Suprapubic skin (tissue), 4 donors: ENCODE measurements at regions not wholly inside any gene's neighbourhood (a gene's known extent, or its start where the extent isn't known, plus 50 kb on each side); places are given as distances from the start of the nearest gene placed in this dataset.

Experiments used
- DNase-seq, 2 donors: peaks; one replicate each; pipeline ENCODE4 v3.0.0-alpha.2; 2019; ENCODE audit warnings: low spot score in 2 of 2
- H3K27ac ChIP-seq: fragments of 200-600 bp; sonication (generic); one replicate; pipeline ENCODE4 v1.5.1; 2019
- H3K27me3 ChIP-seq: fragments of 200-600 bp; sonication (generic); one replicate; pipeline ENCODE4 v1.5.1; 2019
- H3K36me3 ChIP-seq: fragments of 200-600 bp; sonication (generic); one replicate; pipeline ENCODE4 v1.5.1; 2019
- H3K4me1 ChIP-seq: fragments of 200-600 bp; sonication (generic); one replicate; pipeline ENCODE4 v1.5.1; 2019
- H3K4me3 ChIP-seq: fragments of 200-600 bp; sonication (generic); one replicate; pipeline ENCODE4 v1.5.1; 2019; ENCODE audit warnings: mild to moderate bottlenecking
- H3K9me3 ChIP-seq: fragments of 200-600 bp; sonication (generic); one replicate; pipeline ENCODE4 v1.5.1; 2019
- CTCF ChIP-seq, 2 donors: fragments of 200-600 bp in 1 of 2; fragments of 450-650 bp in 1 of 2; sonication (generic) in 1 of 2; IDR thresholded peaks; one replicate each; pipeline ENCODE4 v1.5.1; 2016 to 2019; ENCODE audit warnings: antibody characterized with exemption in 2 of 2, mild to moderate bottlenecking in 1 of 2, moderate library complexity in 1 of 2
- EP300 ChIP-seq: sonication (generic); formaldehyde crosslinking; IDR thresholded peaks from one replicate; pipeline ENCODE4 v1.6.1; 2017; ENCODE audit warnings: antibody characterized with exemption
- POLR2A ChIP-seq, 2 donors: fragments of 450-650 bp; IDR thresholded peaks; one replicate each; pipeline ENCODE4 v1.6.1; 2017; ENCODE audit warnings: antibody characterized with exemption in 2 of 2, mild to moderate bottlenecking in 2 of 2, moderate library complexity in 2 of 2
- POLR2AphosphoS5 ChIP-seq, 3 donors: sonication (generic); formaldehyde crosslinking; IDR thresholded peaks; one replicate each; pipeline ENCODE4 v1.6.1; 2017; ENCODE audit warnings: antibody characterized with exemption in 3 of 3
- WGBS: methylation state at CpG from one replicate; pipeline ENCODE4 v1.1.5; 2018; 5-methylcytosine and 5-hydroxymethylcytosine counted together

- DNase-seq, result no peak
- TF ChIP-seq EP300, result no peak
- no peak for TF ChIP-seq POLR2AphosphoS5 (IDR thresholded peaks at IDR 0.05)
- no peak for TF ChIP-seq POLR2A (IDR thresholded peaks at IDR 0.05)
- no peak for TF ChIP-seq CTCF (IDR thresholded peaks at IDR 0.05)
- Histone ChIP-seq H3K4me1 (no peaks in the 10 kb centered on the region), H3K36me3 (no peaks in the 10 kb centered on the region), H3K9me3 (no peaks in the 10 kb centered on the region), H3K27me3 (no peaks in the 10 kb centered on the region), H3K4me3 (no peak overlapping the region), H3K27ac (no peak overlapping the region)
- WGBS, result 81% methylated on average over 4 of the region's 4 CpGs
Measured at GRCh38 chr13:33970746-33971561, 153.0 kb downstream of the RFC3 start.

GRCh38 chr13:33971562-33971819 is 153.5 kb downstream of the RFC3 start:
- no peaks in the 10 kb centered on the region for H3K36me3 ChIP-seq
- H3K9me3 ChIP-seq, result no peaks in the 10 kb centered on the region
- no peak for DNase-seq
- no peak for TF ChIP-seq POLR2AphosphoS5 (IDR thresholded peaks at IDR 0.05)
- TF ChIP-seq CTCF (IDR thresholded peaks at IDR 0.05), result no peak
- TF ChIP-seq POLR2A (IDR thresholded peaks at IDR 0.05), result no peak
- TF ChIP-seq EP300, result no peak
- H3K4me1 ChIP-seq, result no peaks in the 10 kb centered on the region
- H3K4me3 ChIP-seq, result no peak overlapping the region
- H3K27me3 ChIP-seq, result no peaks in the 10 kb centered on the region
- H3K27ac ChIP-seq, result no peak overlapping the region

- TF ChIP-seq EP300, result no peak
- no peak for TF ChIP-seq POLR2AphosphoS5 (IDR thresholded peaks at IDR 0.05)
- no peak for TF ChIP-seq CTCF (IDR thresholded peaks at IDR 0.05)
- TF ChIP-seq POLR2A (IDR thresholded peaks at IDR 0.05), result no peak
- WGBS, result 66% methylated on average over 3 of the region's 3 CpGs
Measured at GRCh38 chr13:33973194-33973593, 155.2 kb downstream of the RFC3 start.

GRCh38 chr13:33976965-33977364 is 159.0 kb downstream of the RFC3 start:
- no peak overlapping the region for H3K4me3 ChIP-seq
- no peak for TF ChIP-seq POLR2A (IDR thresholded peaks at IDR 0.05)
- TF ChIP-seq POLR2AphosphoS5 (IDR thresholded peaks at IDR 0.05), result no peak
- TF ChIP-seq CTCF (IDR thresholded peaks at IDR 0.05), result no peak
- no peak for TF ChIP-seq EP300
- WGBS, result 81% methylated on average over 4 of the region's 4 CpGs

More at GRCh38 chr13:33973194-33973593, 155.2 kb downstream of the RFC3 start:
- Histone ChIP-seq H3K36me3 (no peaks in the 10 kb centered on the region), H3K9me3 (no peaks in the 10 kb centered on the region), H3K27me3 (no peaks in the 10 kb centered on the region), H3K4me1 (no peaks in the 10 kb centered on the region), H3K4me3 (no peak overlapping the region), H3K27ac (no peak overlapping the region)
- no peak for DNase-seq

GRCh38 chr13:33978653-33979052 is 160.7 kb downstream of the RFC3 start:
- Histone ChIP-seq H3K27ac (no peak overlapping the region), H3K27me3 (no peaks in the 10 kb centered on the region), H3K4me3 (no peak overlapping the region), H3K9me3 (no peaks in the 10 kb centered on the region), H3K4me1 (no peaks in the 10 kb centered on the region), H3K36me3 (no peaks in the 10 kb centered on the region)
- WGBS, result 46% methylated on average over 3 of the region's 3 CpGs
- TF ChIP-seq CTCF (IDR thresholded peaks at IDR 0.05) (no peak), POLR2AphosphoS5 (IDR thresholded peaks at IDR 0.05) (no peak)
- no peak for DNase-seq

More at GRCh38 chr13:33976965-33977364, 159.0 kb downstream of the RFC3 start:
- no peaks in the 10 kb centered on the region for H3K36me3 ChIP-seq
- H3K27ac ChIP-seq, result no peak overlapping the region
- no peaks in the 10 kb centered on the region for H3K4me1 ChIP-seq
- no peaks in the 10 kb centered on the region for H3K27me3 ChIP-seq
- DNase-seq, result no peak
- H3K9me3 ChIP-seq, result no peaks in the 10 kb centered on the region
